ENCODE measurements at regions not wholly inside any gene's neighbourhood (a gene's known extent, or its start where the extent isn't known, plus 50 kb on each side); places are given as distances from the start of the nearest gene placed in this dataset.

GRCh38 chr13:44249431-44249836, 124.2 kb upstream of the SERP2 start:
- DNase-seq (ENCODE audit: low read depth in 2 of 2): no peak

DNA sequence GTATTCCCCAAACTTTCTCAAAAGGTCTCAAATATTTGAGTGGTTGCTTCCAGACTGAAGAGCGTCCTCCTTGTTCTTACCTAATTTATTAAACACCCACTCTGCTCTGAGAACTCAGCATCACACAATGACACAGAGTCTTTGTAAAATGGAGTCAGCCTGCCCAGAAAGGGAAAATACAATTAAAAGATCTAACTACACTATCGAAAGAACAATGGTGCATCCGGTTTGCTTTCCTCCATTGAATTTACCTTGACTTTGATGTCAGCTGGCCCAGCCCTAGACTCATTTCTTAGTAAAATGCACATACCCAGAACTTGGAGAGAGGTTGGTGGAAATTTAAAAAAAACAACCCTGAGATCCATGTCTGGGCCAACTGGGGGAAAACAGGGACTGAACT, 120.7 kb upstream of the SERP2 start:
- no peak for DNase-seq (ENCODE audit: low read depth in 2 of 2)

DNA sequence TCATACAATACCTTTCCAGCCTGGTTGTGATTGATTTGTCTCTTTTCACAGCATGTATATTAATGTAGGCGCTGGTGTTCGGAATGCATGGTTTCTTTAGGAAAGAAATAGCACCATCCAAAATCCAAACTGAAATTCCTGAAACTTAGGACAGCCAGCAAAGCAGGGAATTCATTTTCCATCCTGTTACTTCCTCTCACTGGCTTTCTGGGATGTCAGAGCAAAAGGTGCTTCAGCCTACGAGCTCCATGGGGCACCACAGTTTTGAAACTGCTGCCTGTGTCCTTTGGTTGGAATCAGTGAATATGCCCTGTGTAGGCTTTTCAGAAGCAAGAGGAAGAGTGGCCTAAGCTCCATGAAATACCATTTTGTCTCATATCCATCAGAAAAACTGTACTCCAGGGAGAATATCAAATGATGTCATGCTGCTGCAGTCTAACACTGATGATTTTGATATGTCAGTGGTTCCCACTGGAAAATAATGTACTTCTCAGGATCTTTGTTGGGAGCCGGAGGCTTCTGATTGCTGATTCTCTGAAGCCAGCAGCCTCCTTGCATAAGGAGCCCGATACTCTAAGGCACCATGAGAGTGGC, 117.8 kb upstream of the SERP2 start:
- no peak for DNase-seq (ENCODE audit: low read depth in 2 of 2)

DNA sequence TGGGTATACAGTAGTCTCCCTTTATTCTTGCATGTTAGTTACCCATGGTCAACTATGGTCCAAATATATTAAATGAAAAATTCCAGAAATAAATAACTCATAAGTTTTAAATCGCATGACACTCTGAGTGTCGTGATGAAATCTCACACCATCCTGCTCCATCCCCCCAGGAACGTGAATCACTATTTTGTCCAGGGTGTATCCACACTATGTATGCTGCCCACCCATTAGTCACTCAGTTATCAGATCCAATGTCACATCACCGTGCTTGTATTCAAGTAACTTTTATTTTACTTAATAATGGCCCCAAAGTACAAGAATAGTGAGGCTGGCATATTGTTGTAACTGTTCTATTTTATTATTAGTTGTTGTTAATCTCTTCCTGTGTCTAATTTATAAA, 115.8 kb upstream of the SERP2 start:
- DNase-seq (ENCODE audit: low read depth in 2 of 2): no peak

DNA sequence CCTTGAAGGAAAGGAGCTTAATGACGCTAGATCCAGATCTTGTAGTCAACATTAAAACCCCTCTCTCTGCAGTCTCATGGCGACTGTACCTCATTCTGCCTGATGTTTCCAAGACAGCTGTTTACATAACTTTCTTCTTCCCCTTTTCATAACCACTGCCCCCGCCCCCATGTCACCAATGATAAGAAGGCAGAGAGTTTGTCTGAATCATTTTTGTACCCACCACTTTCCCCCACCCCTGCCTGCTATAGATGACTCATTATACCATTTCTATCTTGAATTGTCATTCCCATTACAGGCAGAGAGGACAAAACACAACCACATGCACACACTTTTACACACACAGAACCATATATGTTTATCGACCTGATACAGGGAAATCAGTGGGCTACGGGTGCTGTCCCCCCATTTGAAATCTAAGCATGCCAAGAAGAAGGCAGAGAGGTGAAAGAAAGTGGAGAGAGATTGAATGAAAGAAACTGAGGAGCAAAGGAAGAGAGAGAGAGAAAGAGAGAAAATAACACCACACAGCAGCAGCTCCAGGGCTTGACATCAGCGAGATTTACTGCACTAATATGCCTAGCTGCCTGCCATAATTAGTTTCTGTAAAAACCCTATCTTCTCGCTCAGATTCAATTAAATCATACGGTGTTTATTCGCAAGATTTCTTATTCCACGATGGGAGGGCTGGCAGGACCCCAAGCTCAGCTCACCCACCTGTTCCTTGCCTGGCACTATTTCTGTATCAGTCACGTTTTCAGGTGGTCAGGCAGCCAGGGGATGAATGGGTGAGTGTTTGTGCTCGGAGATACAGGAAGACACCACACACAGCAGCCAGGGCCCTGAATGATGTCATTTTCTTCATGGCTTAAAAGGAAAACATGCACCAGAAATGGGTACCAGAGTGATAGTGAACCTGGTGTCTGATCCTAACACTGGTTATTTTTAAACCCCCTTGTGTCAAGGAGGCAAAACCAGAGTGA, 114.3 kb upstream of the SERP2 start:
- DNase-seq (ENCODE audit: low read depth in 2 of 2): peak; percentile 70 to 80

- no peak for DNase-seq (ENCODE audit: low read depth in 2 of 2)
Observed at GRCh38 chr13:44260336-44260735, 113.3 kb upstream of the SERP2 start.

DNA sequence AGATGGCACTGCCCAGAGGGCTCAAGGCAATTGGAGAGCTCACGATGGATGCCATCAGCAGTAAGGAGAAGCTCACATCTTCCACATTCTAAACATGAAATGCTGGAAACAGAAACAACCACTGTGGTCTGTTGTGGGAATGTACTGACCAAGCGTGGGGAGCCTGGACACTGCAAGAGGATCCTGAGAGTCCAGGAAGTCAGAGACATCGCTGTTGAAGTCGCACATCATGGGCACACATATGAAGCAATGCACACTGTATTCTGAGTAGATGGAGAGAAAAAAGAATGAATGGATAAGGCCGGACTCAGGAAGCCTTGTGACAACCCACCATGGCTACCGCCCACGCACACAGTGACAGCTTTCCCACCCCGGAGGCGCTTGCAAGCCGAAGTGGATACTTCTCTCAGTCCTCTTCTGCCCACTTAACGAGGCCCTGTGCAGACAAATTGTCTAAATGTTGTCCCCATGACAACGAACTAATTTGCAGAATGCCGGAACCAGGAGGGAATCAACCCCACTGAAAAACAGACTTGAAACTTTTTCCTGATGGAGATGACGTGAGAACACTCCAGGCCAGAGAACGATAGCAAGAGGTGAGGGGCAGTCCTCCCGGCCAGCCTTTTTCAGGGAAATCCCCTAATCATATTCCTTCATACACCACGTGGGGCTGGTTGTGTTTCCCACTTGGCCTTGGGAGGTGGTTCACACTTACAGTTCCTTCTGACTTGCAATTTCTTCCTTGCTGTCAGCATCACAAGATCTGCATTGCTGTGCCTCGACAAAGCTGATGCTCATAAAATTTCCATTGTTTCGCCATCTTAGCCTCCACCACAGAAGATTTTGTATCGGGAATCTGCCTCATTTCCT, 109.6 kb upstream of the SERP2 start:
- no peak for DNase-seq (ENCODE audit: low read depth in 2 of 2)

DNA sequence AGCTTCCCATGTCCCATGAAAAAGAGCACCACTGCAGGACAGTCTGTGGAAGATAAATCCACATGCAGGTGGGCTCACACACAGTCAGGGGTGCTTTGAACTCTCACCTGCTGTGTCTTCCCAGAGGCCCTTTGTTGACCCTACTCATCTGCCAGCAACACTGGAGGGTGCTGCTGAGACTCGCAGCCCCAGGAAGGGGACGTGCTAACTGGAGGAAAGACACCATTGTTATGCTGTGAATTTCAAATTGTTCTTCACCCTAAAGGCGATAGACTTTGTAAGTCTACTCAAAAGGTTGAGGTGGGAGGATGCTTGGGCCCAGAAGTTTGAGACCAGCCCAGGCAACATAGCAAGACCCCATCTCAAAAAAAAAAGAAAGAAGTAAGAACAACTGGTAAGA, 107.3 kb upstream of the SERP2 start:
- no peak for DNase-seq (ENCODE audit: low read depth in 2 of 2)

DNA sequence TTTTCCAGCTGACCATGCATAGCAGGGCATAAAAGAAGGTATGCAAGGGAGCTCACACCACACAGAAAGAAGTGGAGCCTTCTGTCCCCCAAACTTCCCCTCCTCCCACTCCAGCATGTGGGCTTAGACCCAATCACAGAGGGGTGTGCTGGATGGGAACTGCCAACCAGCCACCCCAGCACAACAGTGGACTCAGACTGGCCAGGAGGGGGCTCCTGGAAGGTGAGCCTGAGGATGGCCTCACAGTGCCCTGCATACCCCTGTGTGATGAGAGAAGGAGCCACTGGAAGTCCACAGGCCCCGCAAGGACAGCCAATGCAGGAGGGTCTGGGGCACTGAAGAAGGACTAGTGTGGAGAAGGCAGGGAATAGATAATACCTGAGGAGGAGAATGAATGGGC, 106.9 kb upstream of the SERP2 start:
- no peak for DNase-seq (ENCODE audit: low read depth in 2 of 2)

GRCh38 chr13:44267203-44267602, 106.4 kb upstream of the SERP2 start:
- no peak for DNase-seq (ENCODE audit: low read depth in 2 of 2)

DNA sequence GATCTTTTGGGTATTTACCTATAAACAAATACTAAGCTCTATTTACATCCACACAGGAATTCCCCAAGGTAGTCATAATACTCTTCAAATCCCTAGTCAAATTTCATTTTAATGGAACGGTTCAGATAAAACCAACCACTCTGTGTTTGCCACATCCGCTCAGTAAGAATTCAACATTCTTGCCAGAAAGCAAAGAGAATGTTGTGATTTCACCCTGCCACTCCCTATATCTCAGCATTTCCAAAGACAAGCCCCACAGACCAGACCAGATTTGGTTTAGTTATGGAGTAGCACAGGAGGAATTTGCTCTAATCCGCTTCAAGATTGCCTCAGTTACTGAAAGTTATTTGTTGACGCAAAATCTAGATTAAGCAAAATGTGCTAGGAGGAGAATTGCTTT, 105.6 kb upstream of the SERP2 start:
- DNase-seq (ENCODE audit: low read depth in 2 of 2): no peak

DNA sequence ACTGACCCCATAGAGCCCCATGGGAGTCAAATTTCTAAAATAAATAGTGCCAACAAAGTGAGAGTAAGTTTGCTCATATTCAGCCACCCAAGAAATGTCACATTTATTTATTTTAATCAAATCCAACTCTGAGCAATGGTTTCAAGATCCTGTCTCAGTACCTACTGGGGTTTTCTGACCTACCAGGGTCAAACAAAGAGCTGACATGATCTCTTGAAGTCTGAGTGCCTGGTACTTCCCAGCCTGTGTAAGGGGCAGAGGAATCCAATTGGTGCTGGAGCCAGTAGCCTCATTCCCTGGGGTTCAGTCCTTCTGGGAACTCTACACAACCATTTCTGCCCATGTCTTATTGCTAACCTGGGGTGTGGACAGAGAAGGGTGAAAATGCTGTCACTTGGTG, 104.6 kb upstream of the SERP2 start:
- DNase-seq (ENCODE audit: low read depth in 2 of 2): no peak

GRCh38 chr13:44270150-44270549, 103.5 kb upstream of the SERP2 start:
- DNase-seq (ENCODE audit: low read depth in 2 of 2): no peak

GRCh38 chr13:44271031-44271455, 102.6 kb upstream of the SERP2 start:
- no peak for DNase-seq (ENCODE audit: low read depth in 2 of 2)

DNA sequence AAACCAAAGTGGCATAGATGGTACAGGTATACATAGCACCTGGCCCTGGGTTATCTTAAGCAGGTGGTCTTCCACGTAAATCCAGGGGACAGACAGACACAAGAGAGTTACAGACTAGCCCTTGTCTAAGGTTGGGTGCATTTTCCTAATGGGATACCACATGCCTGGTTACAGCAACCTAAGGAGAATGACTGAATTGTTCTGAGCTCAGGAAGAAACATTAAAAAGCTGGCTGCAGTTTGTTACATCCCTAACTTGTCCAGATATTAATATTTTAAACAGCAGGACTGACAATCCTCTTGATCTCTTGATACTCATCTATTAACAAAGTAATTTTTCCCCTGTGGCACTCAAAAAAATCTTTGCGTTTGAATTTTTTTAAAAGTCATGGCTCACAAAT, 102.2 kb upstream of the SERP2 start:
- DNase-seq (ENCODE audit: low read depth in 2 of 2): no peak

GRCh38 chr13:44271915-44272341, 101.7 kb upstream of the SERP2 start:
- DNase-seq (ENCODE audit: low read depth in 2 of 2): no peak

GRCh38 chr13:44272692-44273091, 100.9 kb upstream of the SERP2 start:
- no peak for DNase-seq (ENCODE audit: low read depth in 2 of 2)

DNA sequence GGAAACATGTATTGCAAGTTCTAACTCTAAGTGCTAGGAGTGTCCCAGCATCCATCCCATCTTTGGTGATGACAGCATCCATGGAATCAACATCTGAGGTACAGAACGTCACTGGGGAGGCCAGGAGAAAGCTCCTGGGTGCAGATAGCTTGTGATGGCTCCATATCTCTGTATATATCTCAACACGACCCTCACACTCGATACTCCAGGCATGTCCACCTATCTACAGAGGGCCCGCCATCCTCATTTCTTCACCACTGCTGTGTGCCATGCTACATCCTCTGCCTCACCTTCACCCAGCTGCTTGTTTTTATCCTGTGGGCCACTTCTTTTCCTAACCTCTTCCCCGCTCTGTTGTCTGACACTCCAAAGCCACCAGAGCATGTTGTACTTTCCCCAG, 100.4 kb upstream of the SERP2 start:
- no peak for DNase-seq (ENCODE audit: low read depth in 2 of 2)

- DNase-seq (ENCODE audit: low read depth in 2 of 2): no peak
Observed at GRCh38 chr13:44273991-44274770, 99.4 kb upstream of the SERP2 start.

DNA sequence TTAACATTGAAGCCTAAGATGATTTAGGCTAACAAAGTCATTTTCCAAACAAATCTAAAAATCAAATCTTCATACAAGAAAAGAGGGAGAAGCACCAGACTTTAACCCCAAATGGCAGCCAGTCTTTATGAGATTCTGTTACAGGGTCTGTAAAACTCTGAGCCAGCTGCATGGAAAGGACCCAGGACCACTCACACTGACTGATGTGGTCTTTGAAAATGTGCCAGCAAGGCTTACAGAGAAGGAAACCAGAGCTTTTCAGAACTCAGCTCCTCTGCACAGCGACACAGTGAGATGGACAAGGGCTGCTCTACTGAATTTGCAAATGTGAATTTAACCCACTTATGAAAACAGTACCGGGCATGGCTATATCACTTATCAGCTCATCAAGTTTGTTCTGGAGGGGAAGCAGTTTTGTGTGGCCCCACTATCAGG, 98.8 kb upstream of the SERP2 start:
- DNase-seq (ENCODE audit: low read depth in 2 of 2): no peak

DNA sequence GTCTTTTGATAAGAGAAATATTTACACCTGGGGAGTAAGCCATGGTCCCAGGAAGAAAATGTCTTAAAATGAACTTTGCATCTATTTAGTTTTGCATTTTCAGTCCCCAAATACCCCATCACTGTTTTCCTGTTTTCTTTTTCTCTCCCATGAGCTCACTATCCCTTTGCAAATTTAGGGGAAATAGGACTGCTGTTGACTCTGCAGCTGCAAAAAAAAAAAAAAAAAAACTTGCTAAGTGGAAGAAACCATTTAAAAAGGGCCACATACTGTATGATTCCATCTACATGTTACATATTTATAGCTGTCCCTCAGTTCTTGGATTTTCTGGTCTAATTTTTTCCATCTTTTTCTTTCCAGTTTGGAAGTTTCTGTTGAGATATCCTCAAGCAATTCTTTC, 98.2 kb upstream of the SERP2 start:
- DNase-seq (ENCODE audit: low read depth in 2 of 2): no peak
